GM23248 (cell line): ENCODE measurements at regions not wholly inside any gene's neighbourhood (a gene's known extent, or its start where the extent isn't known, plus 50 kb on each side); places are given as distances from the start of the nearest gene placed in this dataset.

ENCODE experiments used
- EZH2 ChIP-seq: fragments of 200-600 bp; sonication (generic); IDR thresholded peaks from 2 replicates; pipeline ENCODE4 v1.6.1; 2018; ENCODE audit warnings: antibody characterized with exemption, mild to moderate bottlenecking; ENCODE audit not compliant: insufficient read depth, poor library complexity, severe bottlenecking
- EZH2phosphoT487 ChIP-seq: fragments of 200-600 bp; sonication (generic); IDR thresholded peaks from 2 replicates; pipeline ENCODE4 v1.6.1; 2018; ENCODE audit warnings: antibody characterized with exemption, moderate library complexity, mild to moderate bottlenecking, low read depth; ENCODE audit not compliant: insufficient read depth

- no peak for TF ChIP-seq EZH2
- TF ChIP-seq EZH2phosphoT487, result no peak
Measured at GRCh38 chr12:116471544-116471943, 87.6 kb upstream of the MAP1LC3B2 start.
